AG20443 (cell line): ENCODE measurements at regions not wholly inside any gene's neighbourhood (a gene's known extent, or its start where the extent isn't known, plus 50 kb on each side); places are given as distances from the start of the nearest gene placed in this dataset.
"Not testable (repeated sequence)": the region's sequence is repeated elsewhere in the genome, so short reads cannot be mapped to it uniquely, and the experiment has no call there.

Source experiments
- DNase-seq: peaks from one replicate; pipeline ENCODE4 v3.0.0; 2012; ENCODE audit warnings: low spot score, mixed read lengths

DNA sequence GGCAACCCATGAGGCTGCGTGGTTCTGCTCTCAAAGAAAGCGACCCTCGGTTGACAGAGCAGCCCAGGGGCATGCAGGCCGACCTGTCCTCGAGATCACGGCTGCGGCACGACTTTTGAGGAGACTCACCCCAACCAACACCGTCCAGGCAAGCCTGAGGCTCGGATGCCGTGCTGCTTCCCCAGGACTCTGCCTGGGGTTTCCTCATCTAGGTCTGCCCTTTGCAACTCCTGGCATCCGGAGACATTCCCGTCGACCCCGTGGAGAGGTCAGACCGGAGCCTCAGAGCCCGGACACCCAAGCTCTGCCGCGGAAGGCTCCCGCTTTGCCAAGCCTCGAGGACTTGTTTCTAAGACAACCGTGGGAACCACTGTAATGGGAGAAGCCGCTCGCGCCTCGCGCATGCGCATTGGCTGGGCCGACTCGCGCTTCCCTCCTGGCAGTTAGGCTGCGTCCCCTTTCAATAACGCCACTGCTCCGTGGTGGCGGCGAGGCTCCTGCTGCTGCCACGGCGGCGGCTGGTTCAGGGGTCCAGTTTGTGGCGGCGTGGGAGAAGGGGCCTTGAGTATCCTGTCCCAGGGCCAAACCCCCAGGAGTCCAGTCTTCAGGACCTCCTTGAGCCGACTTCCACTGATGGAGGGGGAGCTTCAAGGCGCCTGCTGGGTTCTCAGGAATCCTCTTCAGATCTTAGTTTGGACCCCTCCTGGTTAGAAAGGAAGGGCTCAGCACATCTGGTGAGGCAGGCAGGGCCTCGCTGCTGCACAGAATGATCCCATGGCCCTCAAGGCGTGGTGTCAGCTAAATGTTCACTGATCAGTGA, 101.7 kb upstream of the ZNF337 start:
- DNase-seq, result not testable (repeated sequence)

GRCh38 chr20:25797062-25797461, 100.4 kb upstream of the ZNF337 start:
- not testable (repeated sequence) for DNase-seq

- not testable (repeated sequence) for DNase-seq
Observed at GRCh38 chr20:25777241-25777640, 80.6 kb upstream of the ZNF337 start.

DNA sequence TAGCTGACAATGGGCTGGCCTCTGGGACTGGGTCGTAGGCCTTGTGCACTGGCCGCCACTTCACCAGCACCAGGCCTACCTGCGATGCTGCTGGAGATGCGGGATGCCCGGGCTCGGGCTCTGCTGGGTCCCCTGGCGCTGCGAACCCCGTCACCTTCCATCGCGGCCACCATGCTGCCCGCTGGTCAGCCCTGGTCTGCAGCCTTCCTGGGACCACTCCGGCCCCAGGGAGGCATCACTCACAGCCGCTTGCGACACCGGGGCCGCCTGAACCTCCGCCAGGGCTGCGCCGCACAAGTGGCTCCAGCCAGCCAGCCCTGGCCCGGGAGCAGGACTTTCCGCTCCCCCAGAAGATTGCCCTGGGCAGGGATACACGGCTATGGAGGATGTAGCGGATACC, 78.1 kb upstream of the ZNF337 start:
- DNase-seq, result not testable (repeated sequence)

GRCh38 chr20:25774203-25774602, 77.5 kb upstream of the ZNF337 start:
- DNase-seq, result not testable (repeated sequence)

GRCh38 chr20:25772437-25772836, 75.8 kb upstream of the ZNF337 start:
- not testable (repeated sequence) for DNase-seq

GRCh38 chr20:25771818-25772217, 75.2 kb upstream of the ZNF337 start:
- not testable (repeated sequence) for DNase-seq

DNA sequence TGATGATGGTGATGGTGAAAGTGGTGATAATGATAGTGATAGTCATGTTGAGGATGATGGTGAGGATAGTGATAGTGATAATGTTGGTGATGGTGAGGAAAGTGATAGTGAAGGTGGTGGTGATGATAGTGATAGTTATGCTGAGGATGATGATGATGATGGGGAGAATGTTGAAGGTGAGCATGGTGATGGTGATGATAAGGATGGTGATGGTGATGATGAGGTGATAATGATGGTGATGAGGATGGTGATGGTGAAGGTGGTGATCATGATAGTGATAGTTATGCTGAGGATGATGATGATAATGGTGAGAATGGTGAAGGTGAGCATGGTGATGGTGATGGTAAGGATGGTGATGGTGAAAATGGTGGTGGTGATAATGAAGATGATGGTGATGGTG, 64.9 kb upstream of the ZNF337 start:
- no peak for DNase-seq

GRCh38 chr20:25761046-25761445, 64.4 kb upstream of the ZNF337 start:
- DNase-seq, result not testable (repeated sequence)

- peak; percentile 90 for DNase-seq
Observed at GRCh38 chr20:25750765-25751696, 54.4 kb upstream of the ZNF337 start.

DNA sequence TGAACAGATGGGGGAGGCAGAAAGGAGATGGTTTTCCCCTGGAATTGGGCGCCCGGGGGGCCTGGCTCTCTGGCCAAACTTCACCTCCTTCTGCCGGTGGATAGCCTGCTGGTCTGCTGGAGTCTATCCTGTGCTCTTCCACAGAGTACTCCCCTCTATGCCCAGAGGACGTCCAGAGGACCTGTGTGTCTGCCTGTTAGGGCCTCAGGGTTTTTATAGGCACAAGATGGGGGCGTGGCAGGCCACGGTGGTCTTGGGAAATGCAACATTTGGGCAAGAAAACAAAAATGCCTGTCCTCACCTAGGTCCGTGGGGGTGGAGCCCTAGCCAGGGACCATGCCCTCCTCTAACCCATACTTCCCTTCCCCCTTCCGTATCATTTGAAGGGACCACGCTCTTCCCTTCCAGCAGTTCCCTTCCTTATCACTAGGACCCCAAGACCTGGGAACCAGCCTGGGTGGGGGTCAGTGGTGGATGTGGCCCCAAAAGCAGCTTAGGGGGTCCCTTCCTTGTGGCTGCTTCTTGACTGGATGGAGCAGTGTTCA, 53.6 kb upstream of the ZNF337 start:
- no peak for DNase-seq

DNA sequence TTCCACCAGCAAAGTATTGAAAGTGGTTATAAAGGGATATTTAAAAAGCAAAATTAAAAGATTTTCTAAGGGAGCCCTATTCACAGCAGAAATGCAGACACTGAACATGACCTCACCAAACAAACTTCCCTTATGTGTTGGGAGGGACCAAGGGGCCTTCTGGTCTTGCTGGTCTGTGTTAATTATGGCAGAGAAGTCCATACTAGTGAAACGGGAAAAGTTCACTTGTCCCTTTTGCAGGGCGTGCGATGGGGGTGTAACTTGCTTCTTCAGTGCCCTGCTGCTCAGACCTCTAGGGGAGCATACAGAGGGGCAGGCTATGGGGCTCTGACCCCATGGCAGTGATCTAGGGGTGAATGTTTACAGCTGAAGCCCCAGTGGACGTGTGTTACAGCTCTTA, 53.0 kb upstream of the ZNF337 start:
- DNase-seq, result no peak
